ENCODE measurements at regions not wholly inside any gene's neighbourhood (a gene's known extent, or its start where the extent isn't known, plus 50 kb on each side); places are given as distances from the start of the nearest gene placed in this dataset.

- TF ChIP-seq CTCF (IDR thresholded peaks at IDR 0.05) = no peak
- TF ChIP-seq POLR2A (IDR thresholded peaks at IDR 0.05) = no peak
- Histone ChIP-seq H3K4me1 (peaks cover 0 to 3% (median 0%) of the 10 kb centered on the region in 12 donors), H3K36me3 (no peaks in the 10 kb centered on the region), H3K27me3 (no peaks in the 10 kb centered on the region), H3K27ac (no peak overlapping the region), H3K4me3 (no peak overlapping the region), H3K9me3 (no peaks in the 10 kb centered on the region)
- intact Hi-C loops (cut with DNase I) = no loop called here
- 69 to 79% (median 74%) methylated on average over 4 of the region's 4 CpGs for WGBS, 4 donors
- no peak for ATAC-seq
- DNase-seq = no peak
Measured at GRCh38 chr4:177791188-177791587, 349.0 kb upstream of the AGA start.

- DNase-seq = no peak
- ATAC-seq = no peak
- intact Hi-C loops (cut with DNase I) = no loop called here
- TF ChIP-seq POLR2A (IDR thresholded peaks at IDR 0.05) (no peak), CTCF (IDR thresholded peaks at IDR 0.05) (no peak)
- H3K4me1 ChIP-seq = peaks cover 0 to 3% (median 0%) of the 10 kb centered on the region in 12 donors
- WGBS, 4 donors = 38 to 50% (median 42%) methylated on average over 5 of the region's 5 CpGs
- H3K36me3 ChIP-seq = no peaks in the 10 kb centered on the region
- H3K9me3 ChIP-seq = no peaks in the 10 kb centered on the region
- no peak overlapping the region for H3K27ac ChIP-seq
- H3K27me3 ChIP-seq = no peaks in the 10 kb centered on the region
- no peak overlapping the region for H3K4me3 ChIP-seq
Measured at GRCh38 chr4:177796841-177797240, 354.6 kb upstream of the AGA start.

GRCh38 chr4:177798161-177798560, 355.9 kb upstream of the AGA start:
- no peak overlapping the region for H3K27ac ChIP-seq
- intact Hi-C loops (cut with DNase I) = no loop called here
- H3K36me3 ChIP-seq = no peaks in the 10 kb centered on the region
- H3K4me3 ChIP-seq = no peak overlapping the region
- no peak for TF ChIP-seq CTCF (IDR thresholded peaks at IDR 0.05)
- H3K9me3 ChIP-seq = no peaks in the 10 kb centered on the region
- WGBS, 4 donors = 0 to 83% (median 1%) methylated on average over 1 of the region's 1 CpG
- H3K4me1 ChIP-seq = peaks cover 0 to 2% (median 0%) of the 10 kb centered on the region in 12 donors
- H3K27me3 ChIP-seq = no peaks in the 10 kb centered on the region
- DNase-seq (no peak), ATAC-seq (no peak)

GRCh38 chr4:177802162-177802561, 359.9 kb upstream of the AGA start:
- Histone ChIP-seq H3K27ac (no peak overlapping the region), H3K4me1 (no peaks in the 10 kb centered on the region), H3K9me3 (no peaks in the 10 kb centered on the region), H3K36me3 (no peaks in the 10 kb centered on the region), H3K4me3 (no peak overlapping the region), H3K27me3 (no peaks in the 10 kb centered on the region)
- intact Hi-C loops (cut with DNase I) = no loop called here
- WGBS, 4 donors = 24 to 35% (median 30%) methylated on average over 1 of the region's 1 CpG
- no peak for ATAC-seq
- DNase-seq = no peak
- TF ChIP-seq CTCF (IDR thresholded peaks at IDR 0.05) (no peak), POLR2A (IDR thresholded peaks at IDR 0.05) (no peak)

All from heart left ventricle (tissue), 16 donors.